NCI-H526 treated with DMSO at 0.1 percent for 48 hours (cell line): ENCODE measurements at regions not wholly inside any gene's neighbourhood (a gene's known extent, or its start where the extent isn't known, plus 50 kb on each side); places are given as distances from the start of the nearest gene placed in this dataset.
"Not testable (repeated sequence)": the region's sequence is repeated elsewhere in the genome, so short reads cannot be mapped to it uniquely, and the experiment has no call there.

Experiments used
- DNase-seq: peaks from one replicate; lab custom pipeline; 2025; lab: John Stamatoyannopoulos, UW

DNA sequence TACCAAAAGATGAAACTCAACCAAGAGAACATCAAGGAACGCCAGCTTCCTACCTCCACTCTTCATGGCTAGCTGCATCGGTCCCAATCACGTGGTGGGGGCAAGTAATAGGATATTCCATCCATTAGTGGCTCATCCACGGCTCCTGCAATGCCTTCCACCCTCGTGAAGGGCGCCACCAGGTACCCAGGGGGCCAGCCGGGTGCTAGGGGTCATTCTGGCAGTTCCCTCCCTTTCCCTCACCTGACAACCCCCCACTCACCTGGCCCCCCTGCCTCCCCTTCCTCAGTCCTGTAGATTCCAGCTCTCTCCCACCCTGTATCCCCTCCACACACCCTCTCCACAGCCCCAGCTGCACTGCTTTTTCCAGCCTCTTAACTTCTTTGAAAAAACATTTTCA, 161.9 kb downstream of the URI1 start:
- no peak for DNase-seq

- no peak for DNase-seq
Measured at GRCh38 chr19:30105316-30105715, 163.3 kb downstream of the URI1 start.

- DNase-seq = no peak
Measured at GRCh38 chr19:30105727-30106126, 163.7 kb downstream of the URI1 start.

DNA sequence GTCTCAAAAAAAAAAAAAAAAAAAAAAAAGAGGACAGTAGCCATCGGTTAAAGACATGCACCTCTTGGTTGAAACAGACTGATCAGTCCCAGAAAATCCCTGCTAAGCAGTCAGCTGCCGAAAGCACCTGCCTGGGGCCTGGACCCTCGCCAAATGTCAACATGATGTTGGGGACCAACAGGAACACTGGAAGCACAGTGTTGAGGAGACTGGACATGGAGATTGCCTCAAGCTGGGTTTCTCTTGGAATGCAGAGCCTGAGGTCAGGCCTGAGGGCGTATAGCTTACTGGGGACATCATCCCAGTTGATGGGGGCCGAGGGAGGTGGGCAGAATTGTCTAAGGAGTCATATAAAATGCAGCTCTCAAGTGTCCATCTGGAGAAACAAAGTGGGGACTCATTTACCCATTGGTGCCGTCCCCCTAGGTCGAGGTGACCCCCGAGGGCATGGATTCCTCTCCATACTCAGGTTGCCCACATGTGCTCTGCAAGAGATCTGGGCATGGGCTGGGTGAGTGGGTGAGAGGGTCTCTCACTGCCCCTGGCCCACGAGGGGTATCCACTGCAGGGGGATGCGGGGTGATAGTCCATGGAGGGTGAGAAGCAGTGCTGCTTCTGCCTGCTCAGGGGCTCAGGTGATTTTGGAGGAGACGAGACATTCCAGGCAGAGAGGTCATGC, 164.5 kb downstream of the URI1 start:
- DNase-seq = no peak

- DNase-seq = no peak
Measured at GRCh38 chr19:30107251-30107650, 165.2 kb downstream of the URI1 start.

GRCh38 chr19:30109565-30109964, 167.5 kb downstream of the URI1 start:
- no peak for DNase-seq

GRCh38 chr19:30111021-30111855, 169.2 kb downstream of the URI1 start:
- no peak for DNase-seq

GRCh38 chr19:30112171-30112570, 170.1 kb downstream of the URI1 start:
- DNase-seq = no peak

DNA sequence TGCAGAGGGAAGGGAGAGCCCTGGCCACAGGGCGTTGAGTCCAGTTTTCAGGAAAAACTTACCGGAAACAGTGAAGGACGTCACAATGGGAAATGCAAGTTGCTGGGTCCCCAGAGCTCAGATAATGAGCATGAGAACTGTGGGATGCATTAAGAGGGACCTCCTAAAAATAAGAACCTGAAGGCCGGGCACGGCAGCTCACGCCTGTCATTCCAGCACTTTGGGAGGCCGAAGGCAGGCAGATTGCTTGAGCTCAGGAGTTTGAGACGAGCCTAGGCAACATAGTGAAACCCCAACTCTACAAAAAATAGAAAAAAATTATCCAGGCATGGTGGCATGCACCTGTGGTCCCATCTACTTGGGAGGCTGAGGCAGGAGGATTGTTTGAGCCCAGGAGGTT, 170.6 kb downstream of the URI1 start:
- no peak for DNase-seq

- no peak for DNase-seq
Measured at GRCh38 chr19:30113186-30113585, 171.1 kb downstream of the URI1 start.

DNA sequence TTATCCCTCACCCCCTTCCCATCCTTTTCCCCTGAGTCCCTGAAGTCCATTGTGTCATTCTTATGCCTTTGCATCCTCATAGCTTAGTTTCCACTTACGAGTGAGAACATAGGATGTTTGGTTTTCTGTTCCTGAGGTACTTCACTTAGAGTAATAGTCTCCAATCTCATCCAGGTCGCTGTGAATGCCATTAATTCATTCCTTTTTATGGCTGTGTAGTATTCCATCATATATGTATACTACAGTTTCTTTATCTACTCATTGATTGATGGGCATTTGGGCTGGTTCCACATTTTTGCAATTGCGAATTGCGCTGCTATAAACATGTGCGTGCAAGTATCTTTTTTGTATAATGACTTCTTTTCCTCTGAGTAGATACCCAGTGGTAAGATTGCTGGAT, 172.1 kb downstream of the URI1 start:
- not testable (repeated sequence) for DNase-seq

DNA sequence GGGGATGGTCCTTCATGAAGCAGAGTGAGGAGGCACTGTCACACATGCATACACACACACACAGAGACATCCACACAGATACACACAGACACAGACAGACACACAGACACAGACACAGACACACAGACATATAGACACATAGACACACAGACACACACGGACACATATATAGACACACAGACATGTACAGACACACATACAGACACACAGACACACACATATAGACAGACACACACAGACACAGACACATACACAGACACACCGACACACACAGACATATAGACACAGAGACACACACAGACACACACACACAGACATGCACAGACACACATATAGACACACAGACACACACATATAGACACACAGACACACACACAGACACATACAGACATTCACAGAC, 173.9 kb downstream of the URI1 start:
- no peak for DNase-seq

GRCh38 chr19:30116530-30116929, 174.5 kb downstream of the URI1 start:
- DNase-seq = no peak

DNA sequence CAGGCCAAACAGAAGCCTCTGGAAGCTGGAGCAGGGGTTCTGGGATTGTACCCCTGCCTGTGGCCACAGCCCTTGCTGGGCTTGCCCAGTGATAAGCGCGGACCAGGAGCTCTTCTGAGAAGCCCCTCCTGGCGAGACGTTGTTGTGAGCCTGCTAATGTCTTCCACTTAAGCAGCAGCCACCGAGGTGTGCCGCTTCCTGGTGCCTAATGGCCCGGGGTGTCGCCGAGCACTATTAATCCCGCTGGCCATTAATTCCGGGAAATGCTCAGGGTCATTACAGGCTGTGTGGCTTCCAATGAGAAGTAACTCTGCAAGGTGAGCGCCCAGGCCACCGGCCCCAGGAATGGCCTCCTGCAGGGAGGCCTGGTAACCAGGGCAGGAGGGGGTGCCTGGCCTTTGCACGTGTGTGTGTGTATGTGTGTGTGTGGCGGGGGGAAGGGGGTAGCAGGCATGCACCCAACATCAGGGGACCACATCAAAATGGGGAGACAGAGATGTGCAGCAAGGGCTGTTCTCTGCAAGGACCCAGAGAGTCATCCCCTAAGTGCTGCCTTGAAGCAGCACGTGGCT, 175.0 kb downstream of the URI1 start:
- no peak for DNase-seq

- DNase-seq = no peak
Measured at GRCh38 chr19:30117636-30118145, 175.7 kb downstream of the URI1 start.

GRCh38 chr19:30118221-30118620, 176.2 kb downstream of the URI1 start:
- no peak for DNase-seq

- DNase-seq = no peak
Measured at GRCh38 chr19:30118760-30119159, 176.7 kb downstream of the URI1 start.

GRCh38 chr19:30119180-30119908, 177.3 kb downstream of the URI1 start:
- DNase-seq = no peak

- DNase-seq = no peak
Measured at GRCh38 chr19:30120860-30121484, 178.9 kb downstream of the URI1 start.

GRCh38 chr19:30122431-30122830, 180.4 kb downstream of the URI1 start:
- no peak for DNase-seq

DNA sequence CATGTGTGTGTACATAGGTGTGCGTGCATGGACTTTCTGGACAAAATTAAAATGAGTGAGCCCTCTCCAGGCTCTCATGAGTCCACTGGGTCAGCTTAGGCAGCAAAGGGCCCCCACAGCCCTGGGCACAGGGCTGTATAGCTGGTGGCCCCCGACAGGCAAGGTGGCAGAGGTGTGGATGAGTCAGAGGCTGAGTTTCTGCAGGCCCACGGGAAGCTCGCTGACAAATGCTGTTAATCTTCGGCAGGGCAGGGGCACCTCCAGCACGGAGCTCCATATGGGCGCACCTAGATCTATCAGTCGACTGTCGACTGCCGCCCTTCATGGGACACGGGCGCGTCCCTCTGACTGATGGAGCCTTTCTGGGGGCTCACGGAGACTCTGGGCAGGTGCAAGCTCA, 181.1 kb downstream of the URI1 start:
- DNase-seq = no peak

DNA sequence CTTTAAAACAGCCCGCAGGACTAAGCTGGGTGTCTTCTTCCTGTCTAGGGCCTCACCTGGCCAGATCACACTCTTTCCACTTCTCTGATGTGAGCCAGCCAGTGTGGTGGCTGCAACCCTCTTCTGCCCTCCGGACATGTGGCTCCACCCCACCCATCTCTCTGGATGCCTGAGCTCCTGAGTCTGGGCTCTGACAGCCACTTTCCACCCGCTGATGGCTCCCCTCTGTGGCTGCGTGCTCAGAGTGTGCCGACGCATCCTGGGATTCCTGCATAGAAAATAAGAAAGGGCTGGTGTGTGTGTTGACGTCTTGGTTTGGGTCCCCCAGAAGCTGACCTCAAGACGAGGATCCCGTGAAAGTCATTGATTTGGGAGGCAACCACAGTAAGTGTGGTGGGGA, 181.6 kb downstream of the URI1 start:
- DNase-seq = no peak
